K562 (cell line): ENCODE measurements at regions not wholly inside any gene's neighbourhood (a gene's known extent, or its start where the extent isn't known, plus 50 kb on each side); places are given as distances from the start of the nearest gene placed in this dataset.
A peak's percentile ranks its signal among the peaks of the same experiment; 100 is the strongest.

Experiments
- CEBPG ChIP-seq, 3 experiments: fragments of 200-800 bp in 1 of 3; sonication (Bioruptor generic) in 1 of 3; sonication (generic) in 1 of 3; formaldehyde crosslinking in 1 of 3; IDR thresholded peaks in 2 of 3; conservative IDR thresholded peaks in 1 of 3; 2 replicates each; pipeline versions ENCODE4 v1.6.1 to v1.8.0; 2016 to 2022; ENCODE audit warnings: missing compliant biosample characterization in 2 of 3, missing genetic modification characterization in 2 of 3, mild to moderate bottlenecking in 1 of 3, missing genetic modification reagents in 1 of 3
- CREB1 ChIP-seq, 2 experiments: sonication (generic) in 1 of 2; formaldehyde crosslinking in 1 of 2; IDR thresholded peaks; 2 replicates each; pipeline versions ENCODE4 v1.6.1 to v1.8.0; 2012 to 2022; ENCODE audit warnings: inconsistent platforms in 1 of 2, mild to moderate bottlenecking in 1 of 2, missing genetic modification reagents in 1 of 2, moderate library complexity in 1 of 2
- EWSR1 ChIP-seq: fragments of 450-650 bp; IDR thresholded peaks from 2 replicates; pipeline ENCODE4 v1.6.1; 2018; ENCODE audit warnings: borderline replicate concordance, mild to moderate bottlenecking, low read depth, moderate library complexity; ENCODE audit not compliant: partially characterized antibody
- FOXM1 ChIP-seq, 2 experiments: fragments of 450-650 bp in 1 of 2; sonication (generic) in 1 of 2; formaldehyde crosslinking in 1 of 2; IDR thresholded peaks; 2 replicates each; pipeline versions ENCODE4 v1.6.1 to v1.9.0; 2017 to 2022; ENCODE audit warnings: low read depth in 2 of 2, mild to moderate bottlenecking in 2 of 2, missing genetic modification reagents in 1 of 2, moderate library complexity in 1 of 2
- NCOR1 ChIP-seq: fragments of 450-650 bp; IDR thresholded peaks from 2 replicates; pipeline ENCODE4 v1.6.1; 2016; ENCODE audit warnings: mild to moderate bottlenecking, moderate library complexity
- NR3C1 ChIP-seq: sonication (generic); formaldehyde crosslinking; IDR thresholded peaks from 2 replicates; pipeline ENCODE4 v1.8.1; 2022; ENCODE audit warnings: missing genetic modification reagents
- ZBTB40 ChIP-seq, 2 experiments: fragments of 450-650 bp in 1 of 2; sonication (generic) in 1 of 2; formaldehyde crosslinking in 1 of 2; IDR thresholded peaks; 2 replicates each; pipeline versions ENCODE4 v1.7.1 to v1.9.0; 2016 to 2022; ENCODE audit warnings: inconsistent platforms in 1 of 2, mild to moderate bottlenecking in 1 of 2, missing genetic modification reagents in 1 of 2
- ZC3H8 ChIP-seq: fragments of 450-650 bp; IDR thresholded peaks from 2 replicates; pipeline ENCODE4 v1.6.1; 2017
- ZNF449 ChIP-seq: fragments of 250-450 bp; sonication (Bioruptor Pico); IDR thresholded peaks from 2 replicates; pipeline ENCODE4 v1.8.0; 2022; ENCODE audit warnings: moderate library complexity, mild to moderate bottlenecking, inconsistent platforms
- ZNF740 ChIP-seq, 3 experiments: fragments of 200-800 bp in 1 of 3; sonication (Bioruptor generic) in 1 of 3; sonication (generic) in 1 of 3; formaldehyde crosslinking in 1 of 3; IDR thresholded peaks; 2 replicates each; pipeline versions ENCODE4 v1.6.1 to v1.8.0; 2016 to 2022; ENCODE audit warnings: mild to moderate bottlenecking in 2 of 3, missing compliant biosample characterization in 2 of 3, missing genetic modification characterization in 2 of 3, missing genetic modification reagents in 1 of 3

GRCh38 chr15:75112278-75112847 lies 89.0 kb downstream of the PPCDC start (continued):
- no peak for TF ChIP-seq ZNF740 (CRISPR knock-in tag; IDR thresholded peaks at IDR 0.05)
- TF ChIP-seq ZNF740 (tag; IDR thresholded peaks at IDR 0.05), result no peak
- TF ChIP-seq NR3C1 (CRISPR knock-in tag), result no peak
- no peak for TF ChIP-seq CREB1 (IDR thresholded peaks at IDR 0.05)
- TF ChIP-seq CREB1 (CRISPR knock-in tag; IDR thresholded peaks at IDR 0.05), result no peak
- TF ChIP-seq FOXM1 (IDR thresholded peaks at IDR 0.05; ENCODE audit: low read depth), result peak; percentile 63; the same call in 1 of the 2 replicates
- TF ChIP-seq FOXM1 (CRISPR knock-in tag; IDR thresholded peaks at IDR 0.05; ENCODE audit: low read depth), result no peak
- no peak for TF ChIP-seq CEBPG (CRISPR knock-in tag; IDR thresholded peaks at IDR 0.05)
- TF ChIP-seq CEBPG (tag; conservative IDR thresholded peaks at IDR 0.05 in 1 of 2, IDR thresholded peaks at IDR 0.05 in 1 of 2), result peak; percentile 82 to 83
- no peak for TF ChIP-seq ZC3H8
- TF ChIP-seq ZBTB40 (IDR thresholded peaks at IDR 0.05), result 0 out of 2 replicates have a peak, but pooled peaks have one; percentile 7
- TF ChIP-seq ZBTB40 (CRISPR knock-in tag; IDR thresholded peaks at IDR 0.05), result no peak
- TF ChIP-seq EWSR1, result no peak
- peak; percentile 72 for TF ChIP-seq NCOR1
- no peak for TF ChIP-seq ZNF449 (CRISPR knock-in tag)
